ENCODE measurements at regions not wholly inside any gene's neighbourhood (a gene's known extent, or its start where the extent isn't known, plus 50 kb on each side); places are given as distances from the start of the nearest gene placed in this dataset.

DNA sequence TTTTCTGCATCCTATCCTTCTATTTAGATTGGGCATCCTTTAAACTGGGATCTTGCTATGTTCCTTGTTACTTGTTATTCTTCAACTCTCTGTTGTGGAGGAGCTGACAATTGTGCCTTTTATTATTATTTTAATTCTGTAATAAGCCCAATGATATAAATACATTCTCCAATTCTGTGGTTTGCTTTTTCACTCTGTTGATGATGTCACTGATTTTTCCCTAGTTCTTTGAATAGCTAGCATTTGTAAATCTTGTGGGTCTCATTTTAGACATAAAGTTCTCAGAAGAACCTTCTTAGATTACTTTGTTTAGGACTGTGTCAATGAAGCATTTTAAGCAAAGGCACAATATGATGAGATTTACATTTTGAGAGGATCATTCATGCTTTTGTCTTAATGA is 79.5 kb upstream of the SLC8A1 start:
- TF ChIP-seq, protein P1, sequence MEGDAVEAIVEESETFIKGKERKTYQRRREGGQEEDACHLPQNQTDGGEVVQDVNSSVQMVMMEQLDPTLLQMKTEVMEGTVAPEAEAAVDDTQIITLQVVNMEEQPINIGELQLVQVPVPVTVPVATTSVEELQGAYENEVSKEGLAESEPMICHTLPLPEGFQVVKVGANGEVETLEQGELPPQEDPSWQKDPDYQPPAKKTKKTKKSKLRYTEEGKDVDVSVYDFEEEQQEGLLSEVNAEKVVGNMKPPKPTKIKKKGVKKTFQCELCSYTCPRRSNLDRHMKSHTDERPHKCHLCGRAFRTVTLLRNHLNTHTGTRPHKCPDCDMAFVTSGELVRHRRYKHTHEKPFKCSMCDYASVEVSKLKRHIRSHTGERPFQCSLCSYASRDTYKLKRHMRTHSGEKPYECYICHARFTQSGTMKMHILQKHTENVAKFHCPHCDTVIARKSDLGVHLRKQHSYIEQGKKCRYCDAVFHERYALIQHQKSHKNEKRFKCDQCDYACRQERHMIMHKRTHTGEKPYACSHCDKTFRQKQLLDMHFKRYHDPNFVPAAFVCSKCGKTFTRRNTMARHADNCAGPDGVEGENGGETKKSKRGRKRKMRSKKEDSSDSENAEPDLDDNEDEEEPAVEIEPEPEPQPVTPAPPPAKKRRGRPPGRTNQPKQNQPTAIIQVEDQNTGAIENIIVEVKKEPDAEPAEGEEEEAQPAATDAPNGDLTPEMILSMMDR (conservative IDR thresholded peaks at IDR 0.05; ENCODE audit: low read depth, low read length): no peak
- DNase-seq (ENCODE audit: low read depth): no peak
- H3K4me3 ChIP-seq (ENCODE audit: low read depth, low read length): no peak overlapping the region

DNA sequence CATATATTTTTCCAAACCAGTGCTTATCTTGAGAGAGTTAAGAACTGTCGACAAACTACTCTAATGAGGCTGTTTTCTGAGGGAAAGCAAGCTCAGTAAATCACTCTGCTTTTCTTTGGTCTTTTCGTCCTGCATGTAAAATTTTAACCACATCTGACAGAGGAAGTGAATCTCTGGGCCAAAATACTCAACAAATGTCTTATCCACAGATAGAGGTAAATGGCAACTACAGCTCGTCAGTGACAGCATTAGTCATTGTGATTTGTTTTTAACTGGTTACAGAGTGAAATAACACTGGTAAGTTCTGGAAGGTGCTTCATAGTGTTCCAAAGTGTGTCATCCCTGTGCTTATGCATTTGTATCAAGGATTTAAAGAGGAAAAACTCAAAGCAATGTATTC is 82.6 kb upstream of the SLC8A1 start:
- TF ChIP-seq, protein P1 (conservative IDR thresholded peaks at IDR 0.05; ENCODE audit: low read depth, low read length): no peak
- no peak overlapping the region for H3K4me3 ChIP-seq (ENCODE audit: low read depth, low read length)
- no peak for DNase-seq (ENCODE audit: low read depth)

GRCh38 chr2:40535972-40536371 is 84.1 kb upstream of the SLC8A1 start:
- no peak for DNase-seq (ENCODE audit: low read depth)
- no peak overlapping the region for H3K4me3 ChIP-seq (ENCODE audit: low read depth, low read length)
- TF ChIP-seq, protein P1 (conservative IDR thresholded peaks at IDR 0.05; ENCODE audit: low read depth, low read length): no peak

DNA sequence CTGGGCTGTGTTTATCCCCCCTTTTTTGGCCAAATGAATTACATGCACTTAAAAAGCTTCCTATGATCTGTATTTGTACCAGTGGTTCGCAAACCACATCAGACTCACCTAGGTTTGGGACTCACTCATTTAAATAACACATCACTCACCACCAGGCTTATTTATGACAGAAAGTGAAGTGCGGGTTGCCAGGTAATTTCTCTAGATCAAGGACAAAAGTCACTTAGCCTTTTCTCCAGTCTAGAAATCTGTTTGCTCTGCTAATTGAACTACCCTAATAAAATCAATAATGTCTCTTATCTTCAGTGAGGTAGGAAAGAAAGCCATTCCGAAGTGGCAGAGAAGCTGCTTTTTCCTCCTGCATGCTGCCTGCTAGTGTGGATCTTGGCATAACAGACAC is 88.1 kb upstream of the SLC8A1 start:
- TF ChIP-seq, protein P1 (conservative IDR thresholded peaks at IDR 0.05; ENCODE audit: low read depth, low read length): no peak
- DNase-seq (ENCODE audit: low read depth): no peak
- H3K4me3 ChIP-seq (ENCODE audit: low read depth, low read length): no peak overlapping the region

DNA sequence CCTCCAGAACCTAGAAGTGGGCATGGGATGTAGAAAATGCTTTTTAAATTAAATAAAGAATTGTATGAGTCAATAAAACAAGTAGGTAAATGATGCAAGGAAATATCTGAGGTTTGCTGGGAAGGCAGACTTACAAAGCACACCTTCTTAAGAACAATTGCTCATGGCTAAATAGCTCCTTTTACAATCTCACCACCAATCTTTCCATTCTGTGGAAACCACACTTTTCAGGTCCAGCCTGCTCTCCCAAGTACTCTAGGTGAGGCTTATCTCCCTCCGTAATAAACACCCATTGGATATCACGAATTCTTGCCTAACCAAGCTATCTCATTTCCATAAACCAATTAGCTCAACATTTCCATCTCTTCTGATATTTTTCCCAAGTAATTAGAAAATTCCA is 91.5 kb upstream of the SLC8A1 start:
- TF ChIP-seq, protein P1 (conservative IDR thresholded peaks at IDR 0.05; ENCODE audit: low read depth, low read length): no peak
- H3K4me3 ChIP-seq (ENCODE audit: low read depth, low read length): no peak overlapping the region
- no peak for DNase-seq (ENCODE audit: low read depth)

- no peak for DNase-seq (ENCODE audit: low read depth)
- H3K4me3 ChIP-seq (ENCODE audit: low read depth, low read length): no peak overlapping the region
- TF ChIP-seq, protein P1 (conservative IDR thresholded peaks at IDR 0.05; ENCODE audit: low read depth, low read length): no peak
These were observed 92.2 kb upstream of the SLC8A1 start for GRCh38 chr2:40544072-40544471.

- no peak for DNase-seq (ENCODE audit: low read depth)
- H3K4me3 ChIP-seq (ENCODE audit: low read depth, low read length): no peak overlapping the region
- TF ChIP-seq, protein P1 (conservative IDR thresholded peaks at IDR 0.05; ENCODE audit: low read depth, low read length): no peak
These were observed 93.8 kb upstream of the SLC8A1 start for GRCh38 chr2:40545645-40546044.
